ENCODE measurements at regions not wholly inside any gene's neighbourhood (a gene's known extent, or its start where the extent isn't known, plus 50 kb on each side); places are given as distances from the start of the nearest gene placed in this dataset.

DNA sequence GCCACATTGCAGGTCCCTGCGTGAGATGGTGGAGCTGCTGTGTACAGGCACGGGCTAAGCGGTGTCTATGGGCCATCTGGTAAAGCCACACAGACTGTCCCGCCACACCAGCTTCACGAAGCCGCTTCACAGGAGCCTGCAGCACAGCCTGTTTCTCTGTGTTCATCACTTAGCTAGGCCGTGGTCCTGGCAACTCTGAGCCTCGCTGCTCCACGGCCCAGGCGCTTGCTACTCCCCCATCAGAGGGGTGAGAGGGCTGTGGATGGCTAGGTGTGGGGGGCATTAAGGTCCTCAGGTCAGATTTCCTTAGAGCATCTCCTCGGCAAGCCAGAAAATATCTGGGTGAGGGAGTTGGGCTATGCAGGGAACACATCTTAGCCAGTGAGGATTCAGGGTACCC lies 225.7 kb downstream of the GLI2 start:
- TF ChIP-seq, protein P1, sequence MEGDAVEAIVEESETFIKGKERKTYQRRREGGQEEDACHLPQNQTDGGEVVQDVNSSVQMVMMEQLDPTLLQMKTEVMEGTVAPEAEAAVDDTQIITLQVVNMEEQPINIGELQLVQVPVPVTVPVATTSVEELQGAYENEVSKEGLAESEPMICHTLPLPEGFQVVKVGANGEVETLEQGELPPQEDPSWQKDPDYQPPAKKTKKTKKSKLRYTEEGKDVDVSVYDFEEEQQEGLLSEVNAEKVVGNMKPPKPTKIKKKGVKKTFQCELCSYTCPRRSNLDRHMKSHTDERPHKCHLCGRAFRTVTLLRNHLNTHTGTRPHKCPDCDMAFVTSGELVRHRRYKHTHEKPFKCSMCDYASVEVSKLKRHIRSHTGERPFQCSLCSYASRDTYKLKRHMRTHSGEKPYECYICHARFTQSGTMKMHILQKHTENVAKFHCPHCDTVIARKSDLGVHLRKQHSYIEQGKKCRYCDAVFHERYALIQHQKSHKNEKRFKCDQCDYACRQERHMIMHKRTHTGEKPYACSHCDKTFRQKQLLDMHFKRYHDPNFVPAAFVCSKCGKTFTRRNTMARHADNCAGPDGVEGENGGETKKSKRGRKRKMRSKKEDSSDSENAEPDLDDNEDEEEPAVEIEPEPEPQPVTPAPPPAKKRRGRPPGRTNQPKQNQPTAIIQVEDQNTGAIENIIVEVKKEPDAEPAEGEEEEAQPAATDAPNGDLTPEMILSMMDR (IDR thresholded peaks at IDR 0.05), result no peak
- no peak for TF ChIP-seq EZH2 (IDR thresholded peaks at IDR 0.05; ENCODE audit: borderline replicate concordance, insufficient read depth, low read depth, low read length, poor library complexity, severe bottlenecking)

Measured in B cell (primary cell).